HEK293T (cell line): ENCODE measurements at regions not wholly inside any gene's neighbourhood (a gene's known extent, or its start where the extent isn't known, plus 50 kb on each side); places are given as distances from the start of the nearest gene placed in this dataset.

Source experiments
- CTCF ChIA-PET: fragments of 350-600 bp; formaldehyde crosslinking; extraction: SDS; loops from one replicate; lab custom pipeline; 2021; ENCODE audit warnings: antibody characterized with exemption, inconsistent platforms; lab: Yijun Ruan, JAX
- POLR2A ChIA-PET: fragments of 350-600 bp; formaldehyde crosslinking; extraction: SDS; loops from one replicate; lab custom pipeline; 2020; ENCODE audit warnings: antibody characterized with exemption, inconsistent platforms; lab: Yijun Ruan, JAX
- DNase-seq: peaks from one replicate; pipeline ENCODE4 v3.0.0; 2012; ENCODE audit warnings: mixed read lengths; ENCODE audit errors: extremely low spot score
- ARNT ChIP-seq: fragments of 450-650 bp; IDR thresholded peaks from 2 replicates; pipeline ENCODE4 v1.6.1; 2017; ENCODE audit warnings: mild to moderate bottlenecking
- BHLHE40 ChIP-seq: fragments of 450-650 bp; IDR thresholded peaks from 2 replicates; pipeline ENCODE4 v1.6.1; 2016; ENCODE audit warnings: mild to moderate bottlenecking, moderate library complexity, borderline replicate concordance
- CTBP1 ChIP-seq: fragments of 450-650 bp; IDR thresholded peaks from 2 replicates; pipeline ENCODE4 v1.6.1; 2016; ENCODE audit warnings: borderline replicate concordance
- ELF4 ChIP-seq: fragments of 450-650 bp; IDR thresholded peaks from 2 replicates; pipeline ENCODE4 v1.6.1; 2017; ENCODE audit warnings: antibody characterized with exemption
- FOXA1 ChIP-seq: fragments of 450-650 bp; IDR thresholded peaks from 2 replicates; pipeline ENCODE4 v1.6.1; 2016; ENCODE audit warnings: mild to moderate bottlenecking
- FOXK2 ChIP-seq: fragments of 450-650 bp; IDR thresholded peaks from 2 replicates; pipeline ENCODE4 v1.6.1; 2016; ENCODE audit warnings: mild to moderate bottlenecking
- FOXM1 ChIP-seq: fragments of 450-650 bp; IDR thresholded peaks from 2 replicates; pipeline ENCODE4 v1.6.1; 2017; ENCODE audit warnings: mild to moderate bottlenecking, borderline replicate concordance
- HDGF ChIP-seq: fragments of 450-650 bp; IDR thresholded peaks from 2 replicates; pipeline ENCODE4 v1.6.1; 2017; ENCODE audit warnings: antibody characterized with exemption, borderline replicate concordance
- L3MBTL2 ChIP-seq: fragments of 450-650 bp; conservative IDR thresholded peaks from 2 replicates; pipeline ENCODE4 v1.6.1; 2016; ENCODE audit warnings: mild to moderate bottlenecking
- LEF1 ChIP-seq: fragments of 450-650 bp; IDR thresholded peaks from 2 replicates; pipeline ENCODE4 v1.6.1; 2017; ENCODE audit warnings: mild to moderate bottlenecking, borderline replicate concordance
- NFRKB ChIP-seq: fragments of 450-650 bp; IDR thresholded peaks from 2 replicates; pipeline ENCODE4 v1.6.1; 2016; ENCODE audit warnings: mild to moderate bottlenecking, moderate library complexity
- PKNOX1 ChIP-seq: fragments of 450-650 bp; IDR thresholded peaks from 2 replicates; pipeline ENCODE4 v1.6.1; 2016
- SP1 ChIP-seq: fragments of 450-650 bp; IDR thresholded peaks from 2 replicates; pipeline ENCODE4 v1.6.1; 2017
- SUZ12 ChIP-seq: fragments of 450-650 bp; IDR thresholded peaks from 2 replicates; pipeline ENCODE4 v1.6.1; 2016; ENCODE audit warnings: mild to moderate bottlenecking
- TARDBP ChIP-seq: fragments of 450-650 bp; IDR thresholded peaks from 2 replicates; pipeline ENCODE4 v1.6.1; 2016
- ZNF384 ChIP-seq: fragments of 450-650 bp; IDR thresholded peaks from 2 replicates; pipeline ENCODE4 v1.6.1; 2016

GRCh38 chr17:79676796-79677195 lies 53.9 kb upstream of the ENPP7 start:
- POLR2A ChIA-PET, result no interaction called here

GRCh38 chr17:79675413-79675725 lies 55.4 kb upstream of the ENPP7 start:
- CTCF ChIA-PET, result interaction anchor here (0.6 kb wide), 1 partner anchor 26 kb away, joined by 3 read pairs; no protein-coding TSS in a partner anchor

More at GRCh38 chr17:79676796-79677195, 53.9 kb upstream of the ENPP7 start:
- CTCF ChIA-PET, result no interaction called here
- TF ChIP-seq FOXA1 (no peak), L3MBTL2 (no peak), PKNOX1 (no peak)
- no peak for DNase-seq

GRCh38 chr17:79674506-79675412 lies 56.0 kb upstream of the ENPP7 start:
- POLR2A ChIA-PET, result no interaction called here
- TF ChIP-seq SP1 (no peak), NFRKB (no peak), HDGF (no peak), ELF4 (no peak), BHLHE40 (no peak), SUZ12 (no peak), FOXA1 (no peak), PKNOX1 (no peak), ZNF384 (no peak), FOXM1 (no peak), CTBP1 (no peak), L3MBTL2 (no peak), FOXK2 (no peak)
- CTCF ChIA-PET, result no interaction called here
- DNase-seq, result no peak

More at GRCh38 chr17:79675413-79675725, 55.4 kb upstream of the ENPP7 start:
- no peak for TF ChIP-seq SUZ12
- TF ChIP-seq SP1, result no peak
- TF ChIP-seq NFRKB, result no peak
- no peak for TF ChIP-seq PKNOX1
- no peak for TF ChIP-seq CTBP1
- TF ChIP-seq TARDBP, result no peak
- TF ChIP-seq FOXA1, result no peak
- TF ChIP-seq HDGF, result no peak
- no peak for TF ChIP-seq LEF1
- TF ChIP-seq ELF4, result no peak
- TF ChIP-seq ZNF384, result no peak
- no peak for TF ChIP-seq FOXK2
- no peak for TF ChIP-seq BHLHE40
- TF ChIP-seq ARNT, result no peak
- TF ChIP-seq L3MBTL2, result no peak
- DNase-seq, result no peak
- POLR2A ChIA-PET, result no interaction called here

- no peak for TF ChIP-seq ARNT
- TF ChIP-seq TARDBP, result no peak
- no peak for TF ChIP-seq ZNF384
- TF ChIP-seq BHLHE40, result no peak
- no peak for TF ChIP-seq HDGF
- no peak for TF ChIP-seq SUZ12
- TF ChIP-seq SP1, result no peak
- no peak for TF ChIP-seq FOXM1
- no peak for TF ChIP-seq NFRKB
- no peak for TF ChIP-seq LEF1
- no peak for TF ChIP-seq ELF4
- no peak for TF ChIP-seq PKNOX1
- TF ChIP-seq L3MBTL2, result no peak
- TF ChIP-seq FOXK2, result no peak
- no peak for TF ChIP-seq CTBP1
- TF ChIP-seq FOXA1, result no peak
- ChIA-PET POLR2A (no interaction called here), CTCF (no interaction called here)
- DNase-seq, result no peak
Measured at GRCh38 chr17:79673517-79673916, 57.2 kb upstream of the ENPP7 start.

- DNase-seq, result no peak
- ChIA-PET CTCF (no interaction called here), POLR2A (no interaction called here)
- TF ChIP-seq ZNF384 (no peak), TARDBP (no peak), BHLHE40 (no peak)
Measured at GRCh38 chr17:79672496-79672895, 58.2 kb upstream of the ENPP7 start.
